Trophoblast cell (in vitro differentiated cells and primary cell): ENCODE measurements at regions not wholly inside any gene's neighbourhood (a gene's known extent, or its start where the extent isn't known, plus 50 kb on each side); places are given as distances from the start of the nearest gene placed in this dataset.

Experiments
- DNase-seq, 2 donors: peaks; one replicate each; pipeline ENCODE4 v3.0.0-alpha.2; 2016
- H2AFZ ChIP-seq: 2 replicates; pipeline ENCODE4 v1.6.1; 2013; ENCODE audit warnings: low read length, moderate library complexity, mild to moderate bottlenecking; ENCODE audit not compliant: insufficient read depth, poor library complexity
- H2AK5ac ChIP-seq: 2 replicates; pipeline ENCODE4 v1.6.1; 2013; ENCODE audit warnings: mild to moderate bottlenecking, low read length
- H2BK120ac ChIP-seq: 2 replicates; pipeline ENCODE4 v1.6.1; 2013; ENCODE audit warnings: low read length, mild to moderate bottlenecking, moderate library complexity; ENCODE audit not compliant: insufficient read depth, poor library complexity
- H2BK12ac ChIP-seq: 2 replicates; pipeline ENCODE4 v1.6.1; 2013; ENCODE audit warnings: mild to moderate bottlenecking, low read length, moderate library complexity
- H2BK5ac ChIP-seq: 2 replicates; pipeline ENCODE4 v1.6.1; 2013; ENCODE audit warnings: low read length, low read depth, moderate library complexity, mild to moderate bottlenecking; ENCODE audit not compliant: poor library complexity
- H3K14ac ChIP-seq: 2 replicates; pipeline ENCODE4 v1.6.1; 2013; ENCODE audit warnings: mild to moderate bottlenecking, low read length
- H3K18ac ChIP-seq: 2 replicates; pipeline ENCODE4 v1.6.1; 2013; ENCODE audit warnings: mild to moderate bottlenecking, low read length
- H3K23ac ChIP-seq: 2 replicates; pipeline ENCODE4 v1.6.1; 2013; ENCODE audit warnings: low read length
- H3K27ac ChIP-seq: 2 replicates; pipeline ENCODE4 v1.5.1; 2013; ENCODE audit warnings: low read depth, mild to moderate bottlenecking, inconsistent platforms, low read length, moderate library complexity
- H3K27me3 ChIP-seq: 2 replicates; pipeline ENCODE4 v1.6.1; 2013; ENCODE audit warnings: inconsistent platforms, mild to moderate bottlenecking, low read length, moderate library complexity; ENCODE audit not compliant: insufficient read depth
- H3K36me3 ChIP-seq, 2 experiments: 1 replicate in 1 of 2; 2 replicates in 1 of 2; pipeline ENCODE4 v1.6.1; 2013; ENCODE audit warnings: low read length in 2 of 2, mild to moderate bottlenecking in 2 of 2, moderate library complexity in 1 of 2; ENCODE audit not compliant: insufficient read depth in 2 of 2, control insufficient read depth in 1 of 2
- H3K4ac ChIP-seq: 2 replicates; pipeline ENCODE4 v1.6.1; 2013; ENCODE audit warnings: low read depth, mild to moderate bottlenecking, low read length, moderate library complexity
- H3K4me1 ChIP-seq, 2 experiments: 1 replicate in 1 of 2; 2 replicates in 1 of 2; pipeline ENCODE4 v1.6.1; 2013; ENCODE audit warnings: low read length in 2 of 2, mild to moderate bottlenecking in 2 of 2, moderate library complexity in 1 of 2; ENCODE audit not compliant: insufficient read depth in 2 of 2, control insufficient read depth in 1 of 2
- H3K4me2 ChIP-seq: 2 replicates; pipeline ENCODE4 v1.6.1; 2013; ENCODE audit warnings: inconsistent platforms, mild to moderate bottlenecking, low read length, moderate library complexity
- H3K4me3 ChIP-seq: 2 replicates; pipeline ENCODE4 v1.5.1; 2013; ENCODE audit warnings: mild to moderate bottlenecking, low read depth, low read length, inconsistent platforms
- H3K79me1 ChIP-seq: one replicate; pipeline ENCODE4 v1.6.1; 2013; ENCODE audit warnings: low read length
- H3K79me2 ChIP-seq: 2 replicates; pipeline ENCODE4 v1.6.1; 2013; ENCODE audit warnings: low read length, mild to moderate bottlenecking; ENCODE audit not compliant: control insufficient read depth, insufficient read depth, poor library complexity
- H3K9ac ChIP-seq: 2 replicates; pipeline ENCODE4 v1.6.1; 2013; ENCODE audit warnings: mild to moderate bottlenecking, low read length
- H3K9me3 ChIP-seq: 2 replicates; pipeline ENCODE4 v1.6.1; 2013; ENCODE audit warnings: low read depth, mild to moderate bottlenecking, control low read depth, inconsistent platforms, low read length; ENCODE audit not compliant: insufficient read depth
- H4K12ac ChIP-seq: 2 replicates; pipeline ENCODE4 v1.6.1; 2013; ENCODE audit warnings: low read depth, mild to moderate bottlenecking, low read length, moderate library complexity
- H4K8ac ChIP-seq: 2 replicates; pipeline ENCODE4 v1.6.1; 2013; ENCODE audit warnings: low read depth, mild to moderate bottlenecking, low read length, moderate library complexity
- H4K91ac ChIP-seq: one replicate; pipeline ENCODE4 v1.6.1; 2013; ENCODE audit warnings: low read depth, mild to moderate bottlenecking, low read length, moderate library complexity
- WGBS: extraction: QIAGEN DNeasy Blood & Tissue Kit; methylation state at CpG from one replicate; pipeline ENCODE4 v1.1.7; 2013; ENCODE audit warnings: missing lambda C conversion rate; ENCODE audit not compliant: insufficient read length, insufficient coverage; ENCODE audit errors: extremely low coverage; 5-methylcytosine and 5-hydroxymethylcytosine counted together

GRCh38 chr5:4537489-4537888, 602.6 kb upstream of the ADAMTS16 start:
- no peak overlapping the region for H3K23ac ChIP-seq
- no peak for DNase-seq
- H4K8ac ChIP-seq: no peak overlapping the region
- no peak overlapping the region for H2BK12ac ChIP-seq
- H3K27me3 ChIP-seq: no peaks in the 10 kb centered on the region
- H3K14ac ChIP-seq: no peak overlapping the region
- H3K27ac ChIP-seq: no peak overlapping the region
- no peak overlapping the region for H4K91ac ChIP-seq
- H3K9ac ChIP-seq: no peak overlapping the region
- no peak overlapping the region for H3K18ac ChIP-seq
- no peak overlapping the region for H3K4ac ChIP-seq
- H3K79me1 ChIP-seq: no peaks in the 10 kb centered on the region
- H2AK5ac ChIP-seq: no peak overlapping the region
- H3K4me2 ChIP-seq: no peak overlapping the region
- H3K9me3 ChIP-seq: peaks cover 5% of the 10 kb centered on the region
- H3K4me3 ChIP-seq: no peak overlapping the region
- H2AFZ ChIP-seq: no peak overlapping the region
- no peak overlapping the region for H4K12ac ChIP-seq
- H3K4me1 ChIP-seq: peaks cover 5% of the 10 kb centered on the region in 2 experiments
- no peak overlapping the region for H2BK5ac ChIP-seq
- no peaks in the 10 kb centered on the region for H3K36me3 ChIP-seq
- WGBS: no CpG with 5 or more reads among the region's 10 CpGs
- H2BK120ac ChIP-seq: no peak overlapping the region
- H3K79me2 ChIP-seq: no peaks in the 10 kb centered on the region

- WGBS: no CpG with 5 or more reads among the region's 5 CpGs
- H2BK120ac ChIP-seq: no peak overlapping the region
- no peak overlapping the region for H4K8ac ChIP-seq
- no peak overlapping the region for H3K27ac ChIP-seq
- no peak overlapping the region for H2BK5ac ChIP-seq
- H2BK12ac ChIP-seq: no peak overlapping the region
- H3K9ac ChIP-seq: no peak overlapping the region
- H3K4me3 ChIP-seq: no peak overlapping the region
- H2AFZ ChIP-seq: no peak overlapping the region
- no peak overlapping the region for H3K23ac ChIP-seq
- no peaks in the 10 kb centered on the region for H3K79me2 ChIP-seq
- no peak overlapping the region for H3K4ac ChIP-seq
- no peaks in the 10 kb centered on the region for H3K79me1 ChIP-seq
- H3K14ac ChIP-seq: no peak overlapping the region
- no peak overlapping the region for H3K18ac ChIP-seq
- H3K27me3 ChIP-seq: no peaks in the 10 kb centered on the region
- no peak overlapping the region for H2AK5ac ChIP-seq
- H4K91ac ChIP-seq: no peak overlapping the region
- peaks cover 4% of the 10 kb centered on the region in 2 experiments for H3K4me1 ChIP-seq
- no peak for DNase-seq
- no peak overlapping the region for H3K4me2 ChIP-seq
- H4K12ac ChIP-seq: no peak overlapping the region
- peaks cover 5% of the 10 kb centered on the region for H3K9me3 ChIP-seq
- no peaks in the 10 kb centered on the region for H3K36me3 ChIP-seq
Observed at GRCh38 chr5:4540375-4541173, 599.6 kb upstream of the ADAMTS16 start.

DNA sequence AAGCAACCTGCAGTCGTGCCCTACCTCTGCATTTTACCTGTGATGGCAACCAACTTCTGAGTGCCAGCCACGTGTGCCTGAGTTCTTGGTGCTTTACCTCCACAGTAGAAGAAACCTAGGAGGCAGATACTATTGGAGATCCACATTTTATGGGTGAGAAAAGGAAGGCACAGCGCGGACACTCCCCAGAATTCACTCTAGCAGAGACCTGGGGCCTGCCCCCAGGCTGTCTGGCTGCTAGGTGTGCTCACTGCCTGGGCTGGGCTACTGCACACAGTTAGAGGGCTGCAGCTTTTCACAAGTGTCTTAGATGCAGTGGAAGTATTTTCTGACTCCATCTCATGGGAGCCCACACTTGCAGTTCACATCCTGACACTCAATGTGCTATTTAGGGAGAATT, 598.8 kb upstream of the ADAMTS16 start:
- no peak overlapping the region for H3K9ac ChIP-seq
- no peak overlapping the region for H2AK5ac ChIP-seq
- no peak overlapping the region for H2BK120ac ChIP-seq
- no peak overlapping the region for H4K8ac ChIP-seq
- no peak overlapping the region for H3K4me2 ChIP-seq
- no peak overlapping the region for H3K4ac ChIP-seq
- H3K79me1 ChIP-seq: no peaks in the 10 kb centered on the region
- H2BK5ac ChIP-seq: no peak overlapping the region
- no CpG with 5 or more reads among the region's 4 CpGs for WGBS
- no peaks in the 10 kb centered on the region for H3K36me3 ChIP-seq
- no peak for DNase-seq
- H4K12ac ChIP-seq: no peak overlapping the region
- H3K23ac ChIP-seq: no peak overlapping the region
- H3K27ac ChIP-seq: no peak overlapping the region
- H3K27me3 ChIP-seq: peaks cover 2% of the 10 kb centered on the region
- H3K18ac ChIP-seq: no peak overlapping the region
- H3K9me3 ChIP-seq: peaks cover 5% of the 10 kb centered on the region
- no peaks in the 10 kb centered on the region for H3K79me2 ChIP-seq
- peaks cover 4% of the 10 kb centered on the region in 2 experiments for H3K4me1 ChIP-seq
- H2BK12ac ChIP-seq: no peak overlapping the region
- H3K14ac ChIP-seq: no peak overlapping the region
- H2AFZ ChIP-seq: no peak overlapping the region
- H4K91ac ChIP-seq: no peak overlapping the region
- H3K4me3 ChIP-seq: no peak overlapping the region

GRCh38 chr5:4542145-4542778, 597.9 kb upstream of the ADAMTS16 start:
- Histone ChIP-seq H4K91ac (no peak overlapping the region), H3K79me2 (no peaks in the 10 kb centered on the region), H3K23ac (no peak overlapping the region), H3K4ac (no peak overlapping the region), H3K79me1 (no peaks in the 10 kb centered on the region), H3K9ac (no peak overlapping the region), H3K4me1 (peaks cover 4% of the 10 kb centered on the region in 2 experiments), H3K36me3 (no peaks in the 10 kb centered on the region), H3K4me2 (no peak overlapping the region), H3K4me3 (no peak overlapping the region), H2AFZ (no peak overlapping the region), H3K27me3 (peaks cover 2% of the 10 kb centered on the region), H3K14ac (no peak overlapping the region), H2AK5ac (no peak overlapping the region), H2BK120ac (no peak overlapping the region), H2BK12ac (no peak overlapping the region), H3K27ac (no peak overlapping the region), H4K8ac (no peak overlapping the region), H2BK5ac (no peak overlapping the region), H3K18ac (no peak overlapping the region), H4K12ac (no peak overlapping the region), H3K9me3 (peaks cover 5% of the 10 kb centered on the region)
- no CpG with 5 or more reads among the region's 12 CpGs for WGBS
- no peak for DNase-seq
